KMS-11 (cell line): ENCODE measurements at regions not wholly inside any gene's neighbourhood (a gene's known extent, or its start where the extent isn't known, plus 50 kb on each side); places are given as distances from the start of the nearest gene placed in this dataset.

ENCODE experiments used
- H2AFZ ChIP-seq: fragments of 200-600 bp; sonication (generic); 2 replicates; pipeline ENCODE4 v1.6.1; 2016; ENCODE audit warnings: antibody characterized with exemption, mixed run types, low read depth
- H3K27ac ChIP-seq: fragments of 200-600 bp; sonication (generic); 2 replicates; pipeline ENCODE4 v1.6.1; 2016; ENCODE audit warnings: mild to moderate bottlenecking, mixed run types
- H3K27me3 ChIP-seq: fragments of 200-600 bp; sonication (generic); 2 replicates; pipeline ENCODE4 v1.6.1; 2017; ENCODE audit warnings: mild to moderate bottlenecking, low read depth, mixed run types, moderate library complexity; ENCODE audit not compliant: insufficient read depth
- H3K36me3 ChIP-seq: fragments of 200-600 bp; sonication (generic); 2 replicates; pipeline ENCODE4 v1.6.1; 2017; ENCODE audit warnings: mild to moderate bottlenecking, mixed run types; ENCODE audit not compliant: insufficient read depth
- H3K4me1 ChIP-seq: fragments of 200-600 bp; sonication (generic); 2 replicates; pipeline ENCODE4 v1.6.1; 2016; ENCODE audit warnings: mild to moderate bottlenecking, low read depth, mixed run types; ENCODE audit not compliant: poor library complexity, severe bottlenecking
- H3K4me2 ChIP-seq: fragments of 200-600 bp; sonication (generic); 2 replicates; pipeline ENCODE4 v1.7.0; 2016; ENCODE audit warnings: mild to moderate bottlenecking, mixed run types
- H3K4me3 ChIP-seq: fragments of 200-600 bp; sonication (generic); IDR thresholded peaks from 2 replicates; pipeline ENCODE4 v1.6.1; 2017; ENCODE audit warnings: low read depth, low read length, mixed read lengths; ENCODE audit not compliant: insufficient read depth
- H3K79me2 ChIP-seq: fragments of 200-600 bp; sonication (generic); 2 replicates; pipeline ENCODE4 v1.6.1; 2016; ENCODE audit warnings: low read depth, mixed run types; ENCODE audit not compliant: insufficient read depth
- H3K9ac ChIP-seq: fragments of 200-600 bp; sonication (generic); 2 replicates; pipeline ENCODE4 v1.6.1; 2016; ENCODE audit warnings: mild to moderate bottlenecking, mixed run types
- H4K20me1 ChIP-seq: fragments of 200-600 bp; sonication (generic); 2 replicates; pipeline ENCODE4 v1.6.1; 2016; ENCODE audit warnings: mild to moderate bottlenecking, mixed run types; ENCODE audit not compliant: insufficient read depth
- CTCF ChIP-seq: fragments of 200-600 bp; sonication (generic); conservative IDR thresholded peaks from 2 replicates; pipeline ENCODE4 v1.6.1; 2017; ENCODE audit warnings: low read depth, mild to moderate bottlenecking, antibody characterized with exemption, low read length, moderate library complexity, mixed read lengths

- no peaks in the 10 kb centered on the region for H4K20me1 ChIP-seq
- no peak overlapping the region for H2AFZ ChIP-seq
- no peak overlapping the region for H3K4me2 ChIP-seq
- no peak overlapping the region for H3K27ac ChIP-seq
- H3K27me3 ChIP-seq: no peaks in the 10 kb centered on the region
- no peaks in the 10 kb centered on the region for H3K36me3 ChIP-seq
- H3K4me1 ChIP-seq: no peaks in the 10 kb centered on the region
- H3K79me2 ChIP-seq: no peaks in the 10 kb centered on the region
- TF ChIP-seq CTCF: no peak
- H3K9ac ChIP-seq: no peak overlapping the region
- no peak overlapping the region for H3K4me3 ChIP-seq
These were observed 187.7 kb downstream of the FOXB1 start for GRCh38 chr15:60191821-60192220.

- H3K79me2 ChIP-seq: no peaks in the 10 kb centered on the region
- no peak overlapping the region for H3K4me2 ChIP-seq
- H3K9ac ChIP-seq: no peak overlapping the region
- H3K4me1 ChIP-seq: no peaks in the 10 kb centered on the region
- TF ChIP-seq CTCF: no peak
- no peaks in the 10 kb centered on the region for H3K27me3 ChIP-seq
- no peak overlapping the region for H2AFZ ChIP-seq
- H3K4me3 ChIP-seq: no peak overlapping the region
- H4K20me1 ChIP-seq: no peaks in the 10 kb centered on the region
- no peak overlapping the region for H3K27ac ChIP-seq
- no peaks in the 10 kb centered on the region for H3K36me3 ChIP-seq
These were observed 191.5 kb downstream of the FOXB1 start for GRCh38 chr15:60195611-60196010.

- H3K4me1 ChIP-seq: no peaks in the 10 kb centered on the region
- TF ChIP-seq CTCF: no peak
- no peaks in the 10 kb centered on the region for H3K79me2 ChIP-seq
These were observed 193.5 kb downstream of the ANXA2 start for GRCh38 chr15:60204131-60204885.

GRCh38 chr15:60208709-60209108, 189.1 kb downstream of the ANXA2 start:
- Histone ChIP-seq H3K79me2 (no peaks in the 10 kb centered on the region), H4K20me1 (no peaks in the 10 kb centered on the region), H3K4me3 (no peak overlapping the region), H3K4me1 (no peaks in the 10 kb centered on the region), H3K27me3 (no peaks in the 10 kb centered on the region), H3K27ac (no peak overlapping the region), H3K4me2 (no peak overlapping the region), H3K36me3 (no peaks in the 10 kb centered on the region), H3K9ac (no peak overlapping the region), H2AFZ (no peak overlapping the region)
- TF ChIP-seq CTCF: no peak

More at GRCh38 chr15:60204131-60204885, 193.5 kb downstream of the ANXA2 start:
- no peak overlapping the region for H3K4me3 ChIP-seq
- H3K4me2 ChIP-seq: no peak overlapping the region
- no peaks in the 10 kb centered on the region for H3K36me3 ChIP-seq
- H2AFZ ChIP-seq: no peak overlapping the region
- H3K27me3 ChIP-seq: no peaks in the 10 kb centered on the region
- H3K9ac ChIP-seq: no peak overlapping the region
- no peak overlapping the region for H3K27ac ChIP-seq
- H4K20me1 ChIP-seq: no peaks in the 10 kb centered on the region
